ENCODE measurements at regions not wholly inside any gene's neighbourhood (a gene's known extent, or its start where the extent isn't known, plus 50 kb on each side); places are given as distances from the start of the nearest gene placed in this dataset.
"Not testable (repeated sequence)": the region's sequence is repeated elsewhere in the genome, so short reads cannot be mapped to it uniquely, and the experiment has no call there.

GRCh38 chr2:173545364-173545763, 190.7 kb downstream of the CDCA7 start:
- DNase-seq (ENCODE audit: low read depth in 2 of 2) = no peak

GRCh38 chr2:173547499-173547898, 192.8 kb downstream of the CDCA7 start:
- no peak for DNase-seq (ENCODE audit: low read depth in 2 of 2)

GRCh38 chr2:173550143-173550542, 195.5 kb downstream of the CDCA7 start:
- DNase-seq (ENCODE audit: low read depth in 2 of 2) = no peak

GRCh38 chr2:173552531-173552930, 197.9 kb downstream of the CDCA7 start:
- no peak for DNase-seq (ENCODE audit: low read depth in 2 of 2)

- no peak for DNase-seq (ENCODE audit: low read depth in 2 of 2)
Observed at GRCh38 chr2:173553593-173553992, 198.9 kb downstream of the CDCA7 start.

GRCh38 chr2:173555833-173556232, 201.2 kb downstream of the CDCA7 start:
- no peak for DNase-seq (ENCODE audit: low read depth in 2 of 2)

GRCh38 chr2:173556816-173557215, 202.1 kb downstream of the CDCA7 start:
- no peak for DNase-seq (ENCODE audit: low read depth in 2 of 2)

GRCh38 chr2:173557497-173557896, 202.8 kb downstream of the CDCA7 start:
- no peak for DNase-seq (ENCODE audit: low read depth in 2 of 2)

GRCh38 chr2:173567493-173567892, 212.8 kb downstream of the CDCA7 start:
- no peak for DNase-seq (ENCODE audit: low read depth in 2 of 2)

- no peak for DNase-seq (ENCODE audit: low read depth in 2 of 2)
Observed at GRCh38 chr2:173568054-173568453, 213.4 kb downstream of the CDCA7 start.

- DNase-seq (ENCODE audit: low read depth in 2 of 2) = no peak
Observed at GRCh38 chr2:173571021-173571821, 216.5 kb downstream of the CDCA7 start.

GRCh38 chr2:173571887-173572680, 217.4 kb downstream of the CDCA7 start:
- DNase-seq (ENCODE audit: low read depth in 2 of 2) = no peak

GRCh38 chr2:173572848-173573247, 218.2 kb downstream of the CDCA7 start:
- DNase-seq (ENCODE audit: low read depth in 2 of 2) = no peak

GRCh38 chr2:173573782-173574181, 219.1 kb downstream of the CDCA7 start:
- DNase-seq (ENCODE audit: low read depth in 2 of 2) = not testable (repeated sequence)

- no peak for DNase-seq (ENCODE audit: low read depth in 2 of 2)
Observed at GRCh38 chr2:173574324-173575112, 219.8 kb downstream of the CDCA7 start.

GRCh38 chr2:173578404-173579107, 223.9 kb downstream of the CDCA7 start:
- DNase-seq (ENCODE audit: low read depth in 2 of 2) = no peak

GRCh38 chr2:173580351-173580750, 225.7 kb downstream of the CDCA7 start:
- DNase-seq (ENCODE audit: low read depth in 2 of 2) = no peak

- no peak for DNase-seq (ENCODE audit: low read depth in 2 of 2)
Observed at GRCh38 chr2:173580956-173581355, 226.3 kb downstream of the CDCA7 start.

- no peak for DNase-seq (ENCODE audit: low read depth in 2 of 2)
Observed at GRCh38 chr2:173583196-173583595, 228.5 kb downstream of the CDCA7 start.

- no peak for DNase-seq (ENCODE audit: low read depth in 2 of 2)
Observed at GRCh38 chr2:173584000-173584399, 229.3 kb downstream of the CDCA7 start.

- no peak for DNase-seq (ENCODE audit: low read depth in 2 of 2)
Observed at GRCh38 chr2:173584676-173585458, 230.2 kb downstream of the CDCA7 start.

All from stimulated activated CD4-positive, alpha-beta T cell treated with anti-CD3 and anti-CD28 coated beads, Interleukin-1b, Interleukin-23, amount 100 ng/mL, for 1 hour (primary cell).